WTC11 (cell line): ENCODE measurements at regions not wholly inside any gene's neighbourhood (a gene's known extent, or its start where the extent isn't known, plus 50 kb on each side); places are given as distances from the start of the nearest gene placed in this dataset.

Source experiments
- ATAC-seq: fragments of 200-7000 bp; cut with Tn5 transposase; 2 replicates; pipeline ENCODE4 v1.10.0; 2021; ENCODE audit warnings: mild to moderate bottlenecking, moderate library complexity
- CTCF ChIA-PET: fragments of 300-600 bp; sonication (Branson Sonifier 250); formaldehyde crosslinking; loops from one replicate; lab custom pipeline; 2021; ENCODE audit warnings: antibody characterized with exemption; lab: Charles Lee
- POLR2A ChIA-PET: fragments of 350-600 bp; sonication (Branson Sonifier 250); formaldehyde crosslinking; loops from one replicate; lab custom pipeline; 2021; ENCODE audit warnings: antibody characterized with exemption; lab: Charles Lee
- DNase-seq: peaks from one replicate; pipeline ENCODE4 v3.0.0; 2021; ENCODE audit warnings: low spot score
- H3K27ac Mint-ChIP-seq: 2 replicates; pipeline ENCODE4 v1.8.0; 2021; ENCODE audit warnings: mixed read lengths
- H3K27me3 Mint-ChIP-seq: 2 replicates; pipeline ENCODE4 v1.8.0; 2021; ENCODE audit warnings: low read depth, mild to moderate bottlenecking, moderate library complexity, mixed read lengths
- H3K36me3 Mint-ChIP-seq: 2 replicates; pipeline ENCODE4 v1.8.0; 2021; ENCODE audit warnings: mixed read lengths
- H3K4me1 Mint-ChIP-seq: 2 replicates; pipeline ENCODE4 v1.8.0; 2022; ENCODE audit warnings: mixed read lengths
- H3K4me3 Mint-ChIP-seq: 2 replicates; pipeline ENCODE4 v1.8.0; 2021; ENCODE audit warnings: mild to moderate bottlenecking, moderate library complexity, mixed read lengths
- H3K9me3 Mint-ChIP-seq: 2 replicates; pipeline ENCODE4 v1.8.0; 2021; ENCODE audit warnings: mixed read lengths
- CBFB ChIP-seq: sonication (generic); formaldehyde crosslinking; IDR thresholded peaks from 2 replicates; pipeline ENCODE4 v1.8.1; 2022; ENCODE audit warnings: mild to moderate bottlenecking, low read depth, missing genetic modification reagents
- CREM ChIP-seq: sonication (generic); formaldehyde crosslinking; IDR thresholded peaks from 2 replicates; pipeline ENCODE4 v1.8.1; 2022; ENCODE audit warnings: mild to moderate bottlenecking, missing genetic modification reagents, moderate library complexity
- EMX1 ChIP-seq: fragments of 250-450 bp; sonication (Bioruptor Pico); IDR thresholded peaks from 2 replicates; pipeline ENCODE4 v1.8.0; 2021; ENCODE audit warnings: mild to moderate bottlenecking
- FOXK1 ChIP-seq: sonication (generic); formaldehyde crosslinking; IDR thresholded peaks from 2 replicates; pipeline ENCODE4 v1.8.0; 2022; ENCODE audit warnings: mild to moderate bottlenecking, moderate library complexity, missing genetic modification reagents
- NR1H2 ChIP-seq: sonication (generic); formaldehyde crosslinking; IDR thresholded peaks from 2 replicates; pipeline ENCODE4 v1.9.0; 2021; ENCODE audit warnings: mild to moderate bottlenecking, moderate library complexity, missing genetic modification reagents
- NR3C1 ChIP-seq: sonication (generic); formaldehyde crosslinking; conservative IDR thresholded peaks from 2 replicates; pipeline ENCODE4 v1.8.1; 2023; ENCODE audit warnings: low read depth, mild to moderate bottlenecking, missing genetic modification reagents
- TEAD4 ChIP-seq: sonication (generic); formaldehyde crosslinking; IDR thresholded peaks from 2 replicates; pipeline ENCODE4 v1.8.0; 2022; ENCODE audit warnings: mild to moderate bottlenecking, missing genetic modification reagents
- TP53 ChIP-seq: sonication (generic); formaldehyde crosslinking; IDR thresholded peaks from 2 replicates; pipeline ENCODE4 v1.8.1; 2023; ENCODE audit warnings: mild to moderate bottlenecking, missing genetic modification reagents
- ZNF263 ChIP-seq: sonication (generic); formaldehyde crosslinking; IDR thresholded peaks from 2 replicates; pipeline ENCODE4 v1.8.1; 2022; ENCODE audit warnings: low read depth, mild to moderate bottlenecking, moderate library complexity, missing genetic modification reagents
- ZNF317 ChIP-seq: sonication (generic); formaldehyde crosslinking; IDR thresholded peaks from 2 replicates; pipeline ENCODE4 v1.8.1; 2023; ENCODE audit warnings: low read depth, mild to moderate bottlenecking, moderate library complexity, missing genetic modification reagents, borderline replicate concordance
- ZNF396 ChIP-seq: fragments of 250-450 bp; sonication (Bioruptor Pico); IDR thresholded peaks from 2 replicates; pipeline ENCODE4 v1.8.0; 2021; ENCODE audit warnings: mild to moderate bottlenecking, moderate library complexity, borderline replicate concordance
- ZNF671 ChIP-seq: fragments of 250-450 bp; sonication (Bioruptor Pico); IDR thresholded peaks from 2 replicates; pipeline ENCODE4 v1.8.0; 2021; ENCODE audit warnings: mild to moderate bottlenecking
- TF ChIP-seq, protein P1 (sequence below): sonication (generic); formaldehyde crosslinking; IDR thresholded peaks from 2 replicates; pipeline ENCODE4 v1.8.1; 2023; ENCODE audit warnings: mild to moderate bottlenecking, missing genetic modification reagents, moderate library complexity
- TF ChIP-seq, protein P2 (sequence below): sonication (generic); formaldehyde crosslinking; IDR thresholded peaks from 2 replicates; pipeline ENCODE4 v1.8.1; 2023; ENCODE audit warnings: mild to moderate bottlenecking, missing genetic modification reagents
- TF ChIP-seq, protein P3 (sequence below): sonication (generic); formaldehyde crosslinking; IDR thresholded peaks from 2 replicates; pipeline ENCODE4 v1.8.1; 2022; ENCODE audit warnings: low read depth, mild to moderate bottlenecking, moderate library complexity, missing genetic modification reagents, borderline replicate concordance
- TF ChIP-seq, protein P4 (sequence below): sonication (generic); formaldehyde crosslinking; IDR thresholded peaks from 2 replicates; pipeline ENCODE4 v1.8.1; 2022; ENCODE audit warnings: missing genetic modification reagents, borderline replicate concordance
- TF ChIP-seq, protein P5 (sequence below): sonication (generic); formaldehyde crosslinking; IDR thresholded peaks from 2 replicates; pipeline ENCODE4 v1.8.1; 2022; ENCODE audit warnings: mild to moderate bottlenecking, moderate library complexity, missing genetic modification reagents
- TF ChIP-seq, protein P6 (sequence below): fragments of 250-450 bp; sonication (Bioruptor Pico); IDR thresholded peaks from 2 replicates; pipeline ENCODE4 v1.9.0; 2021; ENCODE audit warnings: mild to moderate bottlenecking
- TF ChIP-seq, protein P7 (sequence below): fragments of 250-450 bp; sonication (Bioruptor Pico); conservative IDR thresholded peaks from 2 replicates; pipeline ENCODE4 v1.9.0; 2021; ENCODE audit warnings: mild to moderate bottlenecking
- TF ChIP-seq, protein P8 (sequence below): sonication (generic); formaldehyde crosslinking; IDR thresholded peaks from 2 replicates; pipeline ENCODE4 v1.8.0; 2023; ENCODE audit warnings: mild to moderate bottlenecking, missing genetic modification reagents

DNA sequence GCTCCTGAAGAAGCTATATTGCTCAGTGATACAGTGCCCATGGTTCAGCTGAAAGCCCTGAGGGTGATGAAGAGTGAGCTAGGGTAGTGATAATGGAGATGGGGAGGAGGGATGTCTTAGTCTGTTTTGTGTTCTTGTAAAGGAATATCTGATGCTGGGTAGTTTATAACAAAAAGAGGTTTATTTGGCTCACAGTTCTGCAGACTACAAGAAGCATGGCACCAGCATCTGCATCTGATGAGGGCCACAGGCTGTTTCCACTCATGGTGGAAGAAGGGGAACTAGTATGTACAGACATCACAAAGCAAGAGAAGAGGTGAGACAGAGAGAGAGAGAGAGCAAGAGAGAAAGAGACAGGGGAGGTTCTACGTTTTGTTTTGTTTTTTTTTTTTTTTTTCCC, 417.3 kb upstream of the TRIB2 start:
- H3K4me3 Mint-ChIP-seq: no peak overlapping the region
- H3K9me3 Mint-ChIP-seq: peaks cover 4% of the 10 kb centered on the region; the same call in 1 of the 2 replicates
- no peaks in the 10 kb centered on the region for H3K27me3 Mint-ChIP-seq
- H3K36me3 Mint-ChIP-seq: no peaks in the 10 kb centered on the region
- DNase-seq (no peak), ATAC-seq (no peak)
- no peak overlapping the region for H3K27ac Mint-ChIP-seq
- POLR2A ChIA-PET: no interaction called here
- peaks cover 12% of the 10 kb centered on the region for H3K4me1 Mint-ChIP-seq
- TF ChIP-seq TEAD4 (no peak), CREM (CRISPR knock-in tag) (no peak), ZNF317 (no peak), ZNF263 (CRISPR knock-in tag) (no peak), NR1H2 (CRISPR knock-in tag) (no peak), ZNF671 (CRISPR knock-in tag) (no peak), NR3C1 (CRISPR knock-in tag) (no peak), FOXK1 (CRISPR knock-in tag) (no peak), EMX1 (CRISPR knock-in tag) (no peak), CBFB (CRISPR knock-in tag) (no peak)
- TF ChIP-seq, protein P1, sequence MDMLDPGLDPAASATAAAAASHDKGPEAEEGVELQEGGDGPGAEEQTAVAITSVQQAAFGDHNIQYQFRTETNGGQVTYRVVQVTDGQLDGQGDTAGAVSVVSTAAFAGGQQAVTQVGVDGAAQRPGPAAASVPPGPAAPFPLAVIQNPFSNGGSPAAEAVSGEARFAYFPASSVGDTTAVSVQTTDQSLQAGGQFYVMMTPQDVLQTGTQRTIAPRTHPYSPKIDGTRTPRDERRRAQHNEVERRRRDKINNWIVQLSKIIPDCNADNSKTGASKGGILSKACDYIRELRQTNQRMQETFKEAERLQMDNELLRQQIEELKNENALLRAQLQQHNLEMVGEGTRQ (CRISPR knock-in tag): no peak
- TF ChIP-seq, protein P2, sequence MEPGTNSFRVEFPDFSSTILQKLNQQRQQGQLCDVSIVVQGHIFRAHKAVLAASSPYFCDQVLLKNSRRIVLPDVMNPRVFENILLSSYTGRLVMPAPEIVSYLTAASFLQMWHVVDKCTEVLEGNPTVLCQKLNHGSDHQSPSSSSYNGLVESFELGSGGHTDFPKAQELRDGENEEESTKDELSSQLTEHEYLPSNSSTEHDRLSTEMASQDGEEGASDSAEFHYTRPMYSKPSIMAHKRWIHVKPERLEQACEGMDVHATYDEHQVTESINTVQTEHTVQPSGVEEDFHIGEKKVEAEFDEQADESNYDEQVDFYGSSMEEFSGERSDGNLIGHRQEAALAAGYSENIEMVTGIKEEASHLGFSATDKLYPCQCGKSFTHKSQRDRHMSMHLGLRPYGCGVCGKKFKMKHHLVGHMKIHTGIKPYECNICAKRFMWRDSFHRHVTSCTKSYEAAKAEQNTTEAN (CRISPR knock-in tag): no peak
- TF ChIP-seq, protein P3, sequence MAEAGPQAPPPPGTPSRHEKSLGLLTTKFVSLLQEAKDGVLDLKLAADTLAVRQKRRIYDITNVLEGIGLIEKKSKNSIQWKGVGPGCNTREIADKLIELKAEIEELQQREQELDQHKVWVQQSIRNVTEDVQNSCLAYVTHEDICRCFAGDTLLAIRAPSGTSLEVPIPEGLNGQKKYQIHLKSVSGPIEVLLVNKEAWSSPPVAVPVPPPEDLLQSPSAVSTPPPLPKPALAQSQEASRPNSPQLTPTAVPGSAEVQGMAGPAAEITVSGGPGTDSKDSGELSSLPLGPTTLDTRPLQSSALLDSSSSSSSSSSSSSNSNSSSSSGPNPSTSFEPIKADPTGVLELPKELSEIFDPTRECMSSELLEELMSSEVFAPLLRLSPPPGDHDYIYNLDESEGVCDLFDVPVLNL (CRISPR knock-in tag): no peak
- TF ChIP-seq, protein P4, sequence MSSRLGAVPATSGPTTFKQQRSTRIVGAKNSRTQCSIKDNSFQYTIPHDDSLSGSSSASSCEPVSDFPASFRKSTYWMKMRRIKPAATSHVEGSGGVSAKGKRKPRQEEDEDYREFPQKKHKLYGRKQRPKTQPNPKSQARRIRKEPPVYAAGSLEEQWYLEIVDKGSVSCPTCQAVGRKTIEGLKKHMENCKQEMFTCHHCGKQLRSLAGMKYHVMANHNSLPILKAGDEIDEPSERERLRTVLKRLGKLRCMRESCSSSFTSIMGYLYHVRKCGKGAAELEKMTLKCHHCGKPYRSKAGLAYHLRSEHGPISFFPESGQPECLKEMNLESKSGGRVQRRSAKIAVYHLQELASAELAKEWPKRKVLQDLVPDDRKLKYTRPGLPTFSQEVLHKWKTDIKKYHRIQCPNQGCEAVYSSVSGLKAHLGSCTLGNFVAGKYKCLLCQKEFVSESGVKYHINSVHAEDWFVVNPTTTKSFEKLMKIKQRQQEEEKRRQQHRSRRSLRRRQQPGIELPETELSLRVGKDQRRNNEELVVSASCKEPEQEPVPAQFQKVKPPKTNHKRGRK: no peak
- TF ChIP-seq, protein P5, sequence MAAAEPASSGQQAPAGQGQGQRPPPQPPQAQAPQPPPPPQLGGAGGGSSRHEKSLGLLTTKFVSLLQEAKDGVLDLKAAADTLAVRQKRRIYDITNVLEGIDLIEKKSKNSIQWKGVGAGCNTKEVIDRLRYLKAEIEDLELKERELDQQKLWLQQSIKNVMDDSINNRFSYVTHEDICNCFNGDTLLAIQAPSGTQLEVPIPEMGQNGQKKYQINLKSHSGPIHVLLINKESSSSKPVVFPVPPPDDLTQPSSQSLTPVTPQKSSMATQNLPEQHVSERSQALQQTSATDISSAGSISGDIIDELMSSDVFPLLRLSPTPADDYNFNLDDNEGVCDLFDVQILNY (CRISPR knock-in tag): no peak
- CTCF ChIA-PET: no interaction called here

DNA sequence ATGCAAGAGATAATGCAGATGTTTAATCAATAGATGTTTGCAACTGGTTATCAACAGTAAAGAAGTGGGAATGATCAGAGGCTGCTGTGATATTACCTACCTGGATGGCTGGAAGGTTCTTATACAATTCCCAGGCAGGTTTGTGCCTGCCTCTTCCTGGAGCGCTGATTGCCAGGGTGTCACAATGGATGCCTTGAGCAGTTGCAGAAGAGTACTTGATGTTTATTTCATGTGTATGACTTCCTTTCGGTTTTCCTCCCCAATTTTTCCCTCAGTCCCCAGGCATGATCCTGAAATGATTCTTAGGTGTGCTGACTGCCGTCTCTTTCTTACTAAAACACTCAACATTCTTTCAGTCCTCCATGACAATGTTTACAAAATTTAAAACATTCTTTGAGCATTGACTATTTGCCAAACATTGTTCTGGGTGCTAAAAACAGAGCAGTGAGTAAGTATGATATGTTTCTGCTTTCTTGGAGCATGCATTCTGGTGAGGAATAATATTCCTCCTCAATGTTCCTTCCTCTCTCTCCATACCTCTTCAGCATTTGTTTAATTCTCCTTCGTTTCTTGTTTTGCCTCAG, 416.6 kb upstream of the TRIB2 start:
- H3K4me1 Mint-ChIP-seq: peaks cover 16% of the 10 kb centered on the region
- no peaks in the 10 kb centered on the region for H3K27me3 Mint-ChIP-seq
- DNase-seq (no peak), ATAC-seq (no peak)
- H3K27ac Mint-ChIP-seq: no peak overlapping the region
- POLR2A ChIA-PET: no interaction called here
- CTCF ChIA-PET: no interaction called here
- peaks cover 4% of the 10 kb centered on the region; the same call in 1 of the 2 replicates for H3K9me3 Mint-ChIP-seq
- no peaks in the 10 kb centered on the region for H3K36me3 Mint-ChIP-seq
- no peak overlapping the region for H3K4me3 Mint-ChIP-seq
- TF ChIP-seq TP53 (CRISPR knock-in tag) (no peak), ZNF396 (CRISPR knock-in tag) (no peak)
- TF ChIP-seq, protein P6, sequence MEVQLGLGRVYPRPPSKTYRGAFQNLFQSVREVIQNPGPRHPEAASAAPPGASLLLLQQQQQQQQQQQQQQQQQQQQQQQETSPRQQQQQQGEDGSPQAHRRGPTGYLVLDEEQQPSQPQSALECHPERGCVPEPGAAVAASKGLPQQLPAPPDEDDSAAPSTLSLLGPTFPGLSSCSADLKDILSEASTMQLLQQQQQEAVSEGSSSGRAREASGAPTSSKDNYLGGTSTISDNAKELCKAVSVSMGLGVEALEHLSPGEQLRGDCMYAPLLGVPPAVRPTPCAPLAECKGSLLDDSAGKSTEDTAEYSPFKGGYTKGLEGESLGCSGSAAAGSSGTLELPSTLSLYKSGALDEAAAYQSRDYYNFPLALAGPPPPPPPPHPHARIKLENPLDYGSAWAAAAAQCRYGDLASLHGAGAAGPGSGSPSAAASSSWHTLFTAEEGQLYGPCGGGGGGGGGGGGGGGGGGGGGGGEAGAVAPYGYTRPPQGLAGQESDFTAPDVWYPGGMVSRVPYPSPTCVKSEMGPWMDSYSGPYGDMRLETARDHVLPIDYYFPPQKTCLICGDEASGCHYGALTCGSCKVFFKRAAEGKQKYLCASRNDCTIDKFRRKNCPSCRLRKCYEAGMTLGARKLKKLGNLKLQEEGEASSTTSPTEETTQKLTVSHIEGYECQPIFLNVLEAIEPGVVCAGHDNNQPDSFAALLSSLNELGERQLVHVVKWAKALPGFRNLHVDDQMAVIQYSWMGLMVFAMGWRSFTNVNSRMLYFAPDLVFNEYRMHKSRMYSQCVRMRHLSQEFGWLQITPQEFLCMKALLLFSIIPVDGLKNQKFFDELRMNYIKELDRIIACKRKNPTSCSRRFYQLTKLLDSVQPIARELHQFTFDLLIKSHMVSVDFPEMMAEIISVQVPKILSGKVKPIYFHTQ (CRISPR knock-in tag): no peak
- TF ChIP-seq, protein P7, sequence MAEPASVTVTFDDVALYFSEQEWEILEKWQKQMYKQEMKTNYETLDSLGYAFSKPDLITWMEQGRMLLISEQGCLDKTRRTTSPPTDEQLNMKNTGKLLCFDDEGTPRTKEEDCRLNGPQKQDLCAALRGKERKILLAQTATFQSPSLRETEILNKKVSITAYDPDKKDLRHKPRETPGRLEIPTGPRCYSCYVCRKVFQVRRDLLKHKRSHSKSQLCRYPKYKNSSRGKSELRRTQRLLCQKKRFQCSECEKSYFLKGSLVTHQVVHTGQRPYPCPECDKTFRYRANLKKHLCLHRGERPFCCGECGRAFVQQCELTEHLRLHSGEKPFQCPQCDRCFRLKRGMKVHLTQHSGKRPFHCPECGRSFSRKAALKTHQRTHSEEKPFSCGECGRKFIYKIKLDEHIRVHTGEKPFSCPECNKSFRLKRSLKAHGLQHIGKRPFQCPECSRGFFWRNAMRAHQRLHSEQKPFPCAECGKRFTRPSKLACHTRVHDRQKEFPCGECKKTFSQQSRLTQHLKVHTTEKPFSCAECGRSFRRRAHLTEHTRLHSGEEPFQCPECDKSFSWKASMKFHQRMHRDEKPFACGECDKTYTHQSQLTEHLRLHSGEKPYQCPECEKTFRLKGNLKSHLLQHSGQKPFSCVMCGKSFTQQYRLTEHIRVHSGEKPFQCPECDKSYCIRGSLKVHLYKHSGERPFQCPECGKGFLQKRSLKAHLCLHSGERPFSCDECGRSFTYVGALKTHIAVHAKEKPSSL (CRISPR knock-in tag): no peak
- TF ChIP-seq, protein P8, sequence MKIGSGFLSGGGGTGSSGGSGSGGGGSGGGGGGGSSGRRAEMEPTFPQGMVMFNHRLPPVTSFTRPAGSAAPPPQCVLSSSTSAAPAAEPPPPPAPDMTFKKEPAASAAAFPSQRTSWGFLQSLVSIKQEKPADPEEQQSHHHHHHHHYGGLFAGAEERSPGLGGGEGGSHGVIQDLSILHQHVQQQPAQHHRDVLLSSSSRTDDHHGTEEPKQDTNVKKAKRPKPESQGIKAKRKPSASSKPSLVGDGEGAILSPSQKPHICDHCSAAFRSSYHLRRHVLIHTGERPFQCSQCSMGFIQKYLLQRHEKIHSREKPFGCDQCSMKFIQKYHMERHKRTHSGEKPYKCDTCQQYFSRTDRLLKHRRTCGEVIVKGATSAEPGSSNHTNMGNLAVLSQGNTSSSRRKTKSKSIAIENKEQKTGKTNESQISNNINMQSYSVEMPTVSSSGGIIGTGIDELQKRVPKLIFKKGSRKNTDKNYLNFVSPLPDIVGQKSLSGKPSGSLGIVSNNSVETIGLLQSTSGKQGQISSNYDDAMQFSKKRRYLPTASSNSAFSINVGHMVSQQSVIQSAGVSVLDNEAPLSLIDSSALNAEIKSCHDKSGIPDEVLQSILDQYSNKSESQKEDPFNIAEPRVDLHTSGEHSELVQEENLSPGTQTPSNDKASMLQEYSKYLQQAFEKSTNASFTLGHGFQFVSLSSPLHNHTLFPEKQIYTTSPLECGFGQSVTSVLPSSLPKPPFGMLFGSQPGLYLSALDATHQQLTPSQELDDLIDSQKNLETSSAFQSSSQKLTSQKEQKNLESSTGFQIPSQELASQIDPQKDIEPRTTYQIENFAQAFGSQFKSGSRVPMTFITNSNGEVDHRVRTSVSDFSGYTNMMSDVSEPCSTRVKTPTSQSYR (CRISPR knock-in tag): no peak
